Activated naive CD4-positive, alpha-beta T cell treated with anti-CD3 and anti-CD28 coated beads, Interleukin-2, amount 50 U/mL, for 72 hours (primary cell): ENCODE measurements at regions not wholly inside any gene's neighbourhood (a gene's known extent, or its start where the extent isn't known, plus 50 kb on each side); places are given as distances from the start of the nearest gene placed in this dataset.
"Not testable (repeated sequence)": the region's sequence is repeated elsewhere in the genome, so short reads cannot be mapped to it uniquely, and the experiment has no call there.

Experiments used
- ATAC-seq, 2 donors: fragments of 150-1000 bp; cut with Tn5 transposase; 2 replicates each; pipeline ENCODE4 v1.10.0; 2021; ENCODE audit warnings: mild to moderate bottlenecking in 2 of 2, moderate library complexity in 2 of 2
- DNase-seq, 2 donors: peaks; one replicate each; pipeline ENCODE4 v3.0.0; 2021 to 2022; ENCODE audit warnings: low spot score in 2 of 2
- H3K27ac Mint-ChIP-seq, 2 donors: one replicate each; pipeline ENCODE4 v1.8.0; 2022; ENCODE audit warnings: mild to moderate bottlenecking in 2 of 2, mixed read lengths in 2 of 2
- H3K36me3 Mint-ChIP-seq, 2 donors: one replicate each; pipeline ENCODE4 v1.8.0; 2022; ENCODE audit warnings: mixed read lengths in 2 of 2
- H3K9me3 Mint-ChIP-seq, 2 donors: one replicate each; pipeline ENCODE4 v1.8.0; 2022; ENCODE audit warnings: mixed read lengths in 2 of 2

- ATAC-seq: no peak
- H3K36me3 Mint-ChIP-seq: peaks cover 6 to 11% of the 10 kb centered on the region in 2 donors
- no peak for DNase-seq
- H3K27ac Mint-ChIP-seq: no peak overlapping the region
- H3K9me3 Mint-ChIP-seq: peaks cover 12 to 18% of the 10 kb centered on the region in 2 donors
Observed at GRCh38 chr3:5980475-5980874, 793.0 kb downstream of the EDEM1 start.

GRCh38 chr3:5994651-5995050 lies 807.1 kb downstream of the EDEM1 start:
- Mint-ChIP-seq H3K9me3 (peaks cover 5 to 12% of the 10 kb centered on the region in 2 donors), H3K27ac (no peak overlapping the region), H3K36me3 (no peaks in the 10 kb centered on the region)
- no peak for ATAC-seq
- DNase-seq: no peak

- Mint-ChIP-seq H3K9me3 (peaks cover 6 to 21% of the 10 kb centered on the region in 2 donors), H3K27ac (no peak overlapping the region), H3K36me3 (no peaks in the 10 kb centered on the region)
- DNase-seq (no peak), ATAC-seq (no peak)
Observed at GRCh38 chr3:6018456-6018855, 830.9 kb downstream of the EDEM1 start.

GRCh38 chr3:6022621-6023020 lies 835.1 kb downstream of the EDEM1 start:
- ATAC-seq: no peak
- no peak overlapping the region for H3K27ac Mint-ChIP-seq
- DNase-seq: no peak
- H3K9me3 Mint-ChIP-seq: peaks cover 10 to 21% of the 10 kb centered on the region in 2 donors
- H3K36me3 Mint-ChIP-seq: no peaks in the 10 kb centered on the region

- Mint-ChIP-seq H3K27ac (no peak overlapping the region), H3K9me3 (peaks cover 14 to 21% of the 10 kb centered on the region in 2 donors), H3K36me3 (no peaks in the 10 kb centered on the region)
- ATAC-seq: no peak
- DNase-seq: no peak
Observed at GRCh38 chr3:6025032-6025431, 835.9 kb upstream of the GRM7 start.

DNA sequence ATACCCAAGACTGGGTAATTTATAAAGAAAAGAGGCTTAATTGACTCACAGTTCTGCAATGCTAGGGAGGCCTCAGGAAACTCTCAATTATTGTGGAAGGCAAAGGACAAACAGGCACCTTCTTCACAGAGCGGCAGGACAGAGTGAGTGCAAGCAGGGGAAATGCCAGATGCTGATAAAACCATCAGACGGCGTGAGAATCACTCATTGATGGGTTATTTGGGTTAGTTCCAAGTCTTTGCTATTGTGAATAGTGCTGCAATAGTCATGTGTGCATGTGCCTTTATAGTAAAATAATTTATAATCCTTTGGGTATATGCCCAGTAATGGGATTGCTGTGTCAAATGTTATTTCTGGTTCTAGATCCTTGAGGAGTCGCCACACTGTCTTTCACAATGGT lies 830.3 kb upstream of the GRM7 start:
- DNase-seq, H3K27ac Mint-ChIP-seq, H3K36me3 Mint-ChIP-seq, ATAC-seq: not testable (repeated sequence)
- H3K9me3 Mint-ChIP-seq: peaks cover 23 to 33% of the 10 kb centered on the region in 2 donors

GRCh38 chr3:6035626-6036025 lies 825.3 kb upstream of the GRM7 start:
- Mint-ChIP-seq H3K27ac (no peak overlapping the region), H3K9me3 (peaks cover 12 to 24% of the 10 kb centered on the region in 2 donors), H3K36me3 (no peaks in the 10 kb centered on the region)
- DNase-seq: no peak
- no peak for ATAC-seq

GRCh38 chr3:6039971-6040370 lies 820.9 kb upstream of the GRM7 start:
- no peaks in the 10 kb centered on the region for H3K36me3 Mint-ChIP-seq
- H3K27ac Mint-ChIP-seq: no peak overlapping the region
- no peak for ATAC-seq
- peaks cover 10% of the 10 kb centered on the region in 2 donors for H3K9me3 Mint-ChIP-seq
- DNase-seq: no peak

- Mint-ChIP-seq H3K9me3 (peaks cover 10 to 19% of the 10 kb centered on the region in 2 donors), H3K36me3 (peaks cover 2 to 4% of the 10 kb centered on the region in 2 donors), H3K27ac (no peak overlapping the region)
- no peak for DNase-seq
- ATAC-seq: no peak
Observed at GRCh38 chr3:6041894-6042293, 819.0 kb upstream of the GRM7 start.

- peaks cover 18 to 38% of the 10 kb centered on the region in 2 donors for H3K9me3 Mint-ChIP-seq
- DNase-seq (no peak), ATAC-seq (no peak)
- H3K27ac Mint-ChIP-seq: no peak overlapping the region
- peaks cover 7 to 8% of the 10 kb centered on the region in 2 donors for H3K36me3 Mint-ChIP-seq
Observed at GRCh38 chr3:6047016-6047415, 813.9 kb upstream of the GRM7 start.

- no peak for ATAC-seq
Observed at GRCh38 chr3:6060251-6060650, 800.7 kb upstream of the GRM7 start.

DNA sequence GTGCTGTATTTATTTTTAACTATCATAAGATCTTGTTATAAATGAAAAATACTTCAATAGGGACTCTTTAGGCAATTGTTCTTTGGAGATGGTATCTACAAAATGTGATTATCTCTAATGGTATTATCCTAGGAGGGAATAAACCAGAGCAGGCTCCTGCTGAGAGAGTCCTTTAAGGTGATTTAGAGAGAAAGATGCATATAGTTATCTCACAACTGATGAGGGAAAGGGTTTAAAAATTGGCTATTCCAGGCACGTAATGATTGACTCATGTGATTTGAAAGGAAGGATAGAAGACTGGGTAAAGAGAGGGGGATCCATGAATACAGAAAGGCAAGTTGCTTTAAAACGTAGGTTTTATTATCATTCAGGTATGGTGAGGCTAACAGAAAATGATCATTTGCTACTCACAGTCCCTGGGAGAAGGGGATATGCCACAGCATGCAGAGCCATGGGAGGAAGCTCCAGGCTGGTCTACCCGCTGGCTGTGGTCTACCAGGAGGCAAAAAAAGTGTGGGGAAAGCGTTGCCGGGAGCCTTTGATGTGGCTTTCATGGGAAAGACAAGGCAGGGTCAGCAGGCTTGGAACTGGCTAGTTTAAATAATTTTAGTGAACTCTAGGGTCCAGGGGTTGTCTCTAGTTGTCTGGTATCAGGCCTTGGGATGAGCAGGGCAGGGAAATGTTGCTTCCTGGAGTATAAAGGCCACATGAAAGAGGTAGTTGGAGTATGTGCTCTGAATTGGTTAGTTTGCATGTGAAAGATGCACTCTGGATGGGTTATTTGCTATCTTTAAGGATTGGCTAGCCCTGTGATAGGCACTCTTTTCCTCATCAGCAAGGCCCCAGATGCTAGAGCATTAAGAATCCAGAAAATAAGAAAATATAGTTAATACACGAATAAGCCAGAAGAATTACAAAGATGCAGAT lies 798.4 kb upstream of the GRM7 start:
- Mint-ChIP-seq H3K27ac (peak overlapping the region in 1 of 2 donors; percentile 44), H3K9me3 (peaks cover 0 to 10% of the 10 kb centered on the region in 2 donors), H3K36me3 (no peaks in the 10 kb centered on the region)
- ATAC-seq (no peak), DNase-seq (no peak)

More at GRCh38 chr3:6060251-6060650, 800.7 kb upstream of the GRM7 start:
- Mint-ChIP-seq H3K27ac (no peak overlapping the region), H3K36me3 (no peaks in the 10 kb centered on the region), H3K9me3 (peaks cover 0 to 5% of the 10 kb centered on the region in 2 donors)
- DNase-seq: no peak

- no peak for DNase-seq
- ATAC-seq: no peak
- Mint-ChIP-seq H3K9me3 (peaks cover 0 to 16% of the 10 kb centered on the region in 2 donors), H3K27ac (no peak overlapping the region), H3K36me3 (no peaks in the 10 kb centered on the region)
Observed at GRCh38 chr3:6066397-6066796, 794.5 kb upstream of the GRM7 start.

DNA sequence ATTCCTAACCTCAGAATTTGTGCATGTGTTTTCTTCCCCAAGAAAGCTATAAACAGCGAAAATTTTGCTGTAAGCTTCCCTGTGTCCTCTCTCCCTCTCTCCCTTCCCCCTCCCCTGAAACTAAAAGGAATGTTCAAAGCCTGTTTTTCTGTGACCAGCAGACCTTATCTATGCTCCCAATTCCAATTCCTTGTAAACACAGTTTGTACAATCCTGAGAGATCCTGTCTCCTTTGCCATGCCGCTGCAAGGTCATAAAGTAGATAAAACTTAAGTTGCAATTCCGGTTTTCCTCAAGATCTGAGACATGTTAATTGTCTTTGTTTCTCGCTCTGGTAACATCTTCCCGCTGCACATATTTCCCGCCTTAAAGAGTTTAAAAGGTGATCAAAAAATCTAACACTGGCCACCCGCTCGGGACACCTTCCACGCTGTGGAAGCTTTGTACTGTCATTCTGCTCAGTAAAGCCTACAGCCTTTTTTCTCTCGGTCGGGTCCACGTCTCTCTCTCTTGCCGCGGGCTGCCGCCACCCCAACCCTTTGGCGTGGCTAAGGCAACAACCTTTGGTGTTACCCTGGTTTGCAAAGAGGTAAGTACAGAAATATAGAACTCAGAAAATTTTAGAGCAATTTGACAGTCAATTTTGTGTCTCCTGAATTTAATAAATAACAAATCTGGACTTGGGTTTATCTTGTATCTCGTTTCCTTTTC lies 793.9 kb upstream of the GRM7 start:
- not testable (repeated sequence) for DNase-seq, H3K27ac Mint-ChIP-seq, ATAC-seq, H3K36me3 Mint-ChIP-seq
- H3K9me3 Mint-ChIP-seq: peaks cover 0 to 16% of the 10 kb centered on the region in 2 donors

DNA sequence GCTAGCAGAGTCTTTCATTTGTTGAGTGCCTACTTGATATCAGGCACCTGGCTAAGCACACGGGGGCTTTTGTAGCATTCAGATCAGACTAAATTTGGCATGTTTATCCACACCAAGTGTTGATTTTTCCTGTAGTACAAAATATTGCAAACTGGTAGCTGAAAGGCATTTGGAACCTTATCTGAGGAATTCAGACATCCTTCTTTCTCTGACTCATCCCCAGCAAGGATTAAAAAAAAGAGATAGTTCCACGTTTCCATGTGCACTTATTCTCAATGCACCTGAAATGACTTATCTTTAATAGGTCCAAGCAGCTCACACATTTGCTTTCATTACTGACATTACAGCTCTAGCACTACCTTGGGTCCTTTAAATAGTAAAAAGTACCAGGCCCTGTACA lies 786.0 kb upstream of the GRM7 start:
- Mint-ChIP-seq H3K9me3 (peaks cover 0 to 25% of the 10 kb centered on the region in 2 donors), H3K27ac (no peak overlapping the region), H3K36me3 (no peaks in the 10 kb centered on the region)
- ATAC-seq (no peak), DNase-seq (no peak)

DNA sequence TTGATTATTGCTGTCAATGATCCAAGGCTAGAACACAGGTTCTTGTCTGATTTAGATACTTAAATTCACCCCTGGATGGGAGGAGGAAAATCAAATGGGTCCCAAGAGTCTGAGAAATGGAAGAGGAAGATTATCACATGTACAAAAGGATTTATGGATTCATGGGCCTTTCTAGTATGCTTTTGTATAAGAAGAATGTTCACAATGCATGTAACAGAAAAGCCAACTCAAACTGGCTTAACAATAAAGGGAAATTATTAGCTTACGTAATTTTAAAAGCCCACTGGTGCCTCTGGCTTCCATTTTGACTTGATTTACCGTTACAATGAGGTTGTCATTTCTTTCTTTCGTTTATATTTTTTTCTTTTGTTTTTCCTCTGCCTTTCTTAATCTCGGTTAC lies 782.5 kb upstream of the GRM7 start:
- Mint-ChIP-seq H3K36me3 (no peaks in the 10 kb centered on the region), H3K27ac (no peak overlapping the region), H3K9me3 (peaks cover under 1 to 19% of the 10 kb centered on the region in 2 donors)
- ATAC-seq: no peak
- DNase-seq: no peak

GRCh38 chr3:6079011-6079410 lies 781.9 kb upstream of the GRM7 start:
- ATAC-seq: no peak
- Mint-ChIP-seq H3K36me3 (no peaks in the 10 kb centered on the region), H3K27ac (no peak overlapping the region), H3K9me3 (peaks cover 4 to 23% of the 10 kb centered on the region in 2 donors)
- DNase-seq: no peak
